Endothelial cell of umbilical vein (primary cell): ENCODE measurements at regions not wholly inside any gene's neighbourhood (a gene's known extent, or its start where the extent isn't known, plus 50 kb on each side); places are given as distances from the start of the nearest gene placed in this dataset.

ENCODE experiments used
- BruUV-seq: library from RNA; stranded (reverse); fragments of 400-500 nt; replicated peaks from 2 replicates; lab custom pipeline; 2021; lab: Mats Ljungman, UMichigan
- CTCF ChIA-PET: fragments of 300-600, 350-600 bp; sonication (Branson Sonifier 250); formaldehyde crosslinking; loops from one replicate; lab custom pipeline; 2021; ENCODE audit warnings: antibody characterized with exemption, inconsistent platforms; lab: Charles Lee
- POLR2A ChIA-PET: fragments of 300-600, 350-600 bp; sonication (Branson Sonifier 250); formaldehyde crosslinking; loops from one replicate; lab custom pipeline; 2021; ENCODE audit warnings: antibody characterized with exemption, inconsistent platforms; lab: Charles Lee
- DNase-seq: peaks from one replicate; pipeline ENCODE4 v3.0.0-alpha.2; 2011; ENCODE audit warnings: low read depth, low spot score
- FAIRE-seq: peaks from 2 replicates; lab custom pipeline; 2011; peaks lifted over from hg19 to GRCh38; lab: Jason Lieb, UNC
- H2AFZ ChIP-seq: 2 replicates; pipeline ENCODE4 v1.6.0; 2012; ENCODE audit warnings: low read depth, low read length, control low read depth, inconsistent platforms
- H3K27ac ChIP-seq: 2 replicates; pipeline ENCODE4 v1.5.1; 2011; ENCODE audit warnings: low read depth, mild to moderate bottlenecking, control low read depth, low read length, moderate library complexity; ENCODE audit not compliant: insufficient read depth
- H3K27me3 ChIP-seq, 2 experiments: 2 replicates each; pipeline versions ENCODE4 v1.6.0 to v1.6.1; 2011; ENCODE audit warnings: low read length in 2 of 2, mixed read lengths in 1 of 2; ENCODE audit not compliant: control insufficient read depth in 2 of 2, insufficient read depth in 2 of 2
- H3K36me3 ChIP-seq, 2 experiments: 2 replicates in 1 of 2; 3 replicates in 1 of 2; pipeline ENCODE4 v1.5.1; 2011; ENCODE audit warnings: low read length in 2 of 2, mild to moderate bottlenecking in 1 of 2, moderate library complexity in 1 of 2; ENCODE audit not compliant: control insufficient read depth in 2 of 2, insufficient read depth in 2 of 2; ENCODE audit errors: extremely low read depth in 1 of 2
- H3K4me1 ChIP-seq: 3 replicates; pipeline ENCODE4 v1.5.1; 2011; ENCODE audit warnings: mild to moderate bottlenecking, low read length; ENCODE audit not compliant: control insufficient read depth, insufficient read depth; ENCODE audit errors: extremely low read depth
- H3K4me2 ChIP-seq: 2 replicates; pipeline ENCODE4 v1.6.1; 2011; ENCODE audit warnings: low read length, control low read depth, mixed read lengths; ENCODE audit not compliant: insufficient read depth
- H3K4me3 ChIP-seq, 3 experiments: fragments of 200-600 bp in 1 of 3; sonication (generic), shearing (Covaris generic) in 1 of 3; replicated peaks in 1 of 3; 2 replicates each; pipeline ENCODE4 v1.5.1; 2011 to 2016; ENCODE audit warnings: control low read depth in 3 of 3, low read length in 3 of 3, mild to moderate bottlenecking in 2 of 3, inconsistent platforms in 1 of 3, low read depth in 1 of 3, moderate library complexity in 1 of 3; ENCODE audit not compliant: insufficient read depth in 1 of 3
- H3K79me2 ChIP-seq: 2 replicates; pipeline ENCODE4 v1.6.0; 2012; ENCODE audit warnings: low read length, inconsistent platforms; ENCODE audit not compliant: control insufficient read depth, insufficient read depth
- H3K9ac ChIP-seq: replicated peaks from 2 replicates; pipeline ENCODE3; 2011; ENCODE audit warnings: low read length, control low read depth; ENCODE audit not compliant: insufficient read depth; ENCODE audit errors: extremely low read depth
- H3K9me1 ChIP-seq: replicated peaks from 3 replicates; pipeline ENCODE4 v1.6.0; 2011; ENCODE audit warnings: mild to moderate bottlenecking, low read length; ENCODE audit not compliant: control insufficient read depth, insufficient read depth; ENCODE audit errors: extremely low read depth
- H3K9me3 ChIP-seq: replicated peaks from 2 replicates; pipeline ENCODE4 v1.5.1; 2012; ENCODE audit warnings: low read length, inconsistent platforms; ENCODE audit not compliant: control insufficient read depth, insufficient read depth
- H4K20me1 ChIP-seq: replicated peaks from 2 replicates; pipeline ENCODE3; 2011; ENCODE audit warnings: mild to moderate bottlenecking, low read length; ENCODE audit not compliant: control insufficient read depth, insufficient read depth; ENCODE audit errors: extremely low read depth
- EZH2 ChIP-seq: IDR thresholded peaks from 2 replicates; pipeline ENCODE4 v1.6.1; 2012; ENCODE audit warnings: borderline replicate concordance, low read depth, mild to moderate bottlenecking, moderate library complexity, low read length, inconsistent platforms; ENCODE audit not compliant: severe bottlenecking
- FOS ChIP-seq: IDR thresholded peaks from 2 replicates; pipeline ENCODE4 v1.6.1; 2011; ENCODE audit warnings: mild to moderate bottlenecking, low read length, moderate library complexity, borderline replicate concordance; ENCODE audit not compliant: insufficient read depth
- GATA2 ChIP-seq: IDR thresholded peaks from 2 replicates; pipeline ENCODE4 v1.7.0; 2011; ENCODE audit warnings: low read depth, mild to moderate bottlenecking, moderate library complexity, mixed read lengths, low read length; ENCODE audit not compliant: insufficient read length, insufficient read depth
- JUN ChIP-seq: IDR thresholded peaks from 2 replicates; pipeline ENCODE4 v1.6.1; 2011; ENCODE audit warnings: borderline replicate concordance, low read depth; ENCODE audit not compliant: insufficient read length, insufficient read depth
- MYC ChIP-seq: IDR thresholded peaks from one replicate; pipeline ENCODE4 v1.6.1; 2011; ENCODE audit warnings: mild to moderate bottlenecking, low read depth, low read length
- POLR2A ChIP-seq: IDR thresholded peaks from 2 replicates; pipeline ENCODE4 v1.6.1; 2012; ENCODE audit warnings: low read depth, mild to moderate bottlenecking, control low read depth, low read length
- POLR2AphosphoS5 ChIP-seq: IDR thresholded peaks from 2 replicates; pipeline ENCODE4 v1.6.1; 2012; ENCODE audit warnings: low read depth, mild to moderate bottlenecking, control low read depth, low read length, moderate library complexity; ENCODE audit not compliant: insufficient read depth
- dilution Hi-C: fragments of 300-500 bp; cut with MboI; formaldehyde crosslinking; loops from one replicate; pipeline ENCODE4 v1.15.0; 2019; ENCODE audit warnings: low sequenced_read_pairs; ENCODE audit not compliant: extremely low pct_ligation_motif_present
- intact Hi-C: fragments of 100-400 bp; cut with micrococcal nuclease; formaldehyde crosslinking; loops from one replicate; pipeline ENCODE4 v1.10.0; 2022
- TF ChIP-seq, protein P1 (sequence below), 2 donors: IDR thresholded peaks; 1 replicate in 1 of 2; 2 replicates in 1 of 2; pipeline ENCODE4 v1.5.1; 2011; ENCODE audit warnings: low read length in 2 of 2, mild to moderate bottlenecking in 2 of 2, moderate library complexity in 2 of 2, control low read depth in 1 of 2, inconsistent platforms in 1 of 2, low read depth in 1 of 2; ENCODE audit not compliant: insufficient read depth in 1 of 2; ENCODE audit errors: extremely low read depth in 1 of 2
- TF ChIP-seq, protein P2 (sequence below): IDR thresholded peaks from 2 replicates; pipeline ENCODE4 v1.6.1; 2011; ENCODE audit not compliant: insufficient read depth, insufficient read length

DNA sequence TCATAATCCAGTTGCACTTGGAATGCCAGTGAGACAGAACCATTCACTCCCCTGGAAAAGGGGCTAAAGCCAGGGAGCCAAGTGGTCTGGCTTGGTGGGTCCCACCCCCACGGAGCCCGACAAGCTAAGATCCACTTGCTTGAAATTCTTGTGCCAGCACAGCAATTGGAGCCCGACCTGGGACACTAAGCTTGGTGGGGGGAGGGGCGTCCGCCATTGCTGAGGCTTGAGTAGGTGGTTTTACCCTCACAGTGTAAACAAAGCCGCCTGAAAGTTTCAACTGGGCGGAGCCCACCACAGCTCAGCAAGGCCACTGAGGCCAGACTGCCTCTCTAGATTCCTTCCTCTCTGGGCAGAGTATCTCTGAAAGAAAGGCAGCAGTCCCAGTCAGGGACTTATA lies 200.7 kb upstream of the NPSR1 start:
- no peak overlapping the region for H3K27ac ChIP-seq
- H3K9ac ChIP-seq = no peak overlapping the region
- no peaks in the 10 kb centered on the region for H3K27me3 ChIP-seq
- H3K9me3 ChIP-seq = no peaks in the 10 kb centered on the region
- H3K4me3 ChIP-seq = no peak overlapping the region
- BruUV-seq = no TSS peak
- no peaks in the 10 kb centered on the region for H3K36me3 ChIP-seq
- DNase-seq (no peak), FAIRE-seq (no peak)
- POLR2A ChIA-PET = no interaction called here
- no peak for TF ChIP-seq MYC
- no peak for TF ChIP-seq POLR2AphosphoS5
- TF ChIP-seq, protein P1, sequence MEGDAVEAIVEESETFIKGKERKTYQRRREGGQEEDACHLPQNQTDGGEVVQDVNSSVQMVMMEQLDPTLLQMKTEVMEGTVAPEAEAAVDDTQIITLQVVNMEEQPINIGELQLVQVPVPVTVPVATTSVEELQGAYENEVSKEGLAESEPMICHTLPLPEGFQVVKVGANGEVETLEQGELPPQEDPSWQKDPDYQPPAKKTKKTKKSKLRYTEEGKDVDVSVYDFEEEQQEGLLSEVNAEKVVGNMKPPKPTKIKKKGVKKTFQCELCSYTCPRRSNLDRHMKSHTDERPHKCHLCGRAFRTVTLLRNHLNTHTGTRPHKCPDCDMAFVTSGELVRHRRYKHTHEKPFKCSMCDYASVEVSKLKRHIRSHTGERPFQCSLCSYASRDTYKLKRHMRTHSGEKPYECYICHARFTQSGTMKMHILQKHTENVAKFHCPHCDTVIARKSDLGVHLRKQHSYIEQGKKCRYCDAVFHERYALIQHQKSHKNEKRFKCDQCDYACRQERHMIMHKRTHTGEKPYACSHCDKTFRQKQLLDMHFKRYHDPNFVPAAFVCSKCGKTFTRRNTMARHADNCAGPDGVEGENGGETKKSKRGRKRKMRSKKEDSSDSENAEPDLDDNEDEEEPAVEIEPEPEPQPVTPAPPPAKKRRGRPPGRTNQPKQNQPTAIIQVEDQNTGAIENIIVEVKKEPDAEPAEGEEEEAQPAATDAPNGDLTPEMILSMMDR (IDR thresholded peaks at IDR 0.05; ENCODE audit: extremely low read depth in 1 of 2, insufficient read depth in 1 of 2, low read depth in 1 of 2, low read length in 2 of 2) = no peak
- TF ChIP-seq GATA2 = no peak
- TF ChIP-seq JUN = no peak
- TF ChIP-seq EZH2 = no peak
- TF ChIP-seq, protein P2, sequence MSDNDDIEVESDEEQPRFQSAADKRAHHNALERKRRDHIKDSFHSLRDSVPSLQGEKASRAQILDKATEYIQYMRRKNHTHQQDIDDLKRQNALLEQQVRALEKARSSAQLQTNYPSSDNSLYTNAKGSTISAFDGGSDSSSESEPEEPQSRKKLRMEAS = no peak
- no peak for TF ChIP-seq FOS
- no peak for TF ChIP-seq POLR2A
- H3K79me2 ChIP-seq = no peaks in the 10 kb centered on the region
- H2AFZ ChIP-seq = no peak overlapping the region
- H3K4me1 ChIP-seq = peaks cover 16% of the 10 kb centered on the region
- no peaks in the 10 kb centered on the region for H3K9me1 ChIP-seq
- intact Hi-C loops = loop anchor here (10.0 kb wide), 2 partner anchors 797 to 1873 kb away; partner anchors contain the start of gene TBX20
- dilution Hi-C loops = no loop called here
- CTCF ChIA-PET = no interaction called here
- no peak overlapping the region for H3K4me2 ChIP-seq
- H4K20me1 ChIP-seq = no peaks in the 10 kb centered on the region
